Skeletal muscle tissue (tissue), 3 donors: ENCODE measurements at regions not wholly inside any gene's neighbourhood (a gene's known extent, or its start where the extent isn't known, plus 50 kb on each side); places are given as distances from the start of the nearest gene placed in this dataset.

Experiments
- H3K27ac ChIP-seq: one replicate; pipeline ENCODE4 v1.7.0; 2013; ENCODE audit warnings: mild to moderate bottlenecking, low read depth, low read length, inconsistent platforms
- H3K27me3 ChIP-seq, 3 donors: one replicate each; pipeline ENCODE4 v1.7.0; 2013; ENCODE audit warnings: low read length in 3 of 3; ENCODE audit not compliant: control insufficient read depth in 3 of 3, insufficient read depth in 3 of 3
- H3K36me3 ChIP-seq, 3 donors: one replicate each; pipeline ENCODE4 v1.7.0; 2013; ENCODE audit warnings: low read length in 3 of 3; ENCODE audit not compliant: control insufficient read depth in 3 of 3, insufficient read depth in 3 of 3
- H3K4me1 ChIP-seq, 3 donors: one replicate each; pipeline ENCODE4 v1.7.0; 2013; ENCODE audit warnings: low read length in 3 of 3, mild to moderate bottlenecking in 3 of 3; ENCODE audit not compliant: control insufficient read depth in 3 of 3, insufficient read depth in 3 of 3
- H3K4me3 ChIP-seq, 3 donors: one replicate each; pipeline ENCODE4 v1.7.0; 2013; ENCODE audit warnings: low read length in 3 of 3
- H3K9ac ChIP-seq, 3 donors: one replicate each; pipeline ENCODE4 v1.7.0; 2013; ENCODE audit warnings: low read length in 3 of 3, mild to moderate bottlenecking in 3 of 3, moderate library complexity in 2 of 3, low read depth in 1 of 3
- H3K9me3 ChIP-seq, 3 donors: one replicate each; pipeline ENCODE4 v1.7.0; 2013; ENCODE audit warnings: low read length in 3 of 3; ENCODE audit not compliant: control insufficient read depth in 3 of 3
- donor health status: Osteomylitis.

DNA sequence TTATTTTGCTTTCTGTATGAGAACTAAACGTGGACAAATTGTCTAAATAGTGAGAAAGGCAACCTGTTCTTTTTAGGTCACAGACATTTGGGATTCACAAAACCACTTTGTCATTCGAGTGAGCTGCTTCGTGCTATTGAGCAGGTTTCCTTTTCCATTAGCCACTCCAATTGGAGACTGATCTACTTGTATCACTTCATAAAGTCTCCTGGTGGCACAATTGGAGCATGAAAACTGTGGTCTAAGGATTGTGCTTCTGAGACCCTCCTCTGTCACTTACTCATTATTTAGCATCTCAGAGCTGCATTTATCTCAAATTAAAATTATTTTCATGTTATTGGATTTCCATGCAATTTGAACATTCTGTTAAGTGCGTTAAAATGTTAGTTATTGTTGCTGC lies 397.7 kb downstream of the TDRD3 start:
- no peaks in the 10 kb centered on the region for H3K36me3 ChIP-seq
- H3K4me3 ChIP-seq: no peak overlapping the region
- H3K27ac ChIP-seq: no peak overlapping the region
- H3K4me1 ChIP-seq: no peaks in the 10 kb centered on the region
- no peaks in the 10 kb centered on the region for H3K27me3 ChIP-seq
- H3K9me3 ChIP-seq: no peaks in the 10 kb centered on the region
- no peak overlapping the region for H3K9ac ChIP-seq

DNA sequence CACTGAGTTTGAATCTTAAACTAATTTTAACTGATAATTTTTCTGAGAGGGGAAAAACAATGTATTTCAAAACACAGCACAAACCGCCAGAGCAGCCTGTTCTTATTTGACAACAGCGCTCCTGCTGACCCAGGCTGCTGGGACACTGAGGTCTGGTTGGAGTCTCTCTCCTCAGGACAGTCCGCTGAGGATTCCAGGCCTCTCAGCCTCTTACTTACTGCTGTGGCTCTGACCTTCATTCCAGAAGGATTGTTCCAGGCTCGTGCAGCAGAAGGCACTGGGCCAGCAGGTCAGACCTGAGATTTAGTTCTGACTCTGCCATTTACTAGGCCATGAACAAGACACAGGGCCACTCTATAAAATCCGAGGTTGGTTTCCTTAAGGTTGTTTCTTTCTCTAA lies 393.6 kb downstream of the TDRD3 start:
- no peak overlapping the region for H3K4me3 ChIP-seq
- H3K9ac ChIP-seq: no peak overlapping the region
- no peaks in the 10 kb centered on the region for H3K36me3 ChIP-seq
- no peaks in the 10 kb centered on the region for H3K9me3 ChIP-seq
- H3K27me3 ChIP-seq: no peaks in the 10 kb centered on the region
- H3K27ac ChIP-seq: no peak overlapping the region
- H3K4me1 ChIP-seq: no peaks in the 10 kb centered on the region

DNA sequence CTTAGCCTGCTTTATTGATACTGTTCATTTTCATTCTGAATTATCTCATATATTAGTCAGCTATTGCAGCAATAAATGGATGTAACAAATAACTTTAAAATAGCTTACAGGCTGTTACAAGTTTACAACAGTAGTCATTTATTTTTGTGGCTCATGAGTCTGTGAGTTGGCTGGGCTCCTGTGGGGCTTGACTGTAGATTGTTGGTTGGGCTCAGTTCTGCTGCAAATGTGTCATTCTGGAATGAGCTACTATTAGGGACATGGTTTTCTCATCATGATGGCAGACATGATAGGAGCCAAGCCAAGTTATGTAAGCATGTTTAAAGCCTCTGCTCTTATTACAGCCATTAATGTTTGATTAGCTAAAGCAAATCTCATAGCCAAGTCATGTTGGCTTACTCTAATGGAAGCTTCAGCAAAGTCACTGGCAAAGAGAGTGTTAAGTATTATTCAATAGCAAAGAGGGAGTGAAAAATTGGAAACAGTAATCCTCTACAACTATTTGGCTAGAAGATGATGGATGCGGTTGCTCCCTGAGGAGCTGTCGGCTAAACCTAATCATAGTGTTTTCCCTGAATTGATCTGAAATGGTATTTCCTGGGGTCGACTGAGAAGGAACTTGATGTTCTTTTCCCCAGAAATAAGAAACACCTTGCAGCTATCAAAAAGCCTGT lies 391.3 kb downstream of the TDRD3 start:
- no peaks in the 10 kb centered on the region for H3K36me3 ChIP-seq
- no peak overlapping the region for H3K9ac ChIP-seq
- no peaks in the 10 kb centered on the region for H3K9me3 ChIP-seq

DNA sequence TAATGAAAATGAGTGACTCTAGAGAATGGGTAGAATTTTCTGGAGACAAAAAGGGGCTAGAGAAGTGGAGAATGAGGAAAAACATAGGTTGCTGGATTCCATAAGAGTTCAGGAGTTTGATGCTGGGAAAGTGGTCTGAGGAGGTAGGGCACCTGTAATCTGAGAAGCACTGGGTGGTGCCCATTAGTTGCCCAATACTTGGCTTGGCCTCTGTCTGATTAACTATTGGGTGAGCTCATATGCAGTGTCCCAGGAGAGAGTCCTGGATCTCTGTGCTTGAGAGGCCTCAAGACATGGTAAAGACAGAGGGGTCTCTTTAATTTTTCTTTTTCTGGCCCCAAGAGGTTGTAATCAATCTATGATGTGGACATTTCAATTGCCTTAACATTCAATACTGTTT lies 390.1 kb downstream of the TDRD3 start:
- Histone ChIP-seq H3K27ac (no peak overlapping the region), H3K27me3 (no peaks in the 10 kb centered on the region), H3K4me3 (no peak overlapping the region), H3K36me3 (no peaks in the 10 kb centered on the region), H3K9ac (no peak overlapping the region), H3K9me3 (no peaks in the 10 kb centered on the region), H3K4me1 (no peaks in the 10 kb centered on the region)

More for the DNA sequence above, 391.3 kb downstream of the TDRD3 start:
- Histone ChIP-seq H3K27ac (no peak overlapping the region), H3K4me1 (no peaks in the 10 kb centered on the region), H3K27me3 (no peaks in the 10 kb centered on the region), H3K4me3 (no peak overlapping the region)

DNA sequence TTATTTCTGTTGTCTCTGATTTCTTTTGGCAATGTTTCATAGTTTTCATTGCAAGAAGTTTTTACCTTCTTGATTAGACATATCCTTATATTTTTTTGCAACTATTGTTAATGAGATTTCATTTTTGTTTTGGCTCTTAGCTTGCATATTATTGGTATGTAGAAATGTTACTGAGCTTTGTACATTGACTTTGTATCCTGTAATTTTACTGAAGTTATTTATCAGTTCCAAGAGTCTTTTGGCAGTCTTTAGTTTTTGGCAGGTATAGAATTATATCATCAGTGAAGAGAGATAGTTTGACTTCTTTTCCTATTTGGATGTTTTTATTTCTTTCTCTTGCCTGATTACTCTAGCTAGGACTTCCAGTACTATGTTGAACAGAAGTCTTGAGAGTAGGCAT lies 375.7 kb downstream of the TDRD3 start:
- H3K36me3 ChIP-seq: no peaks in the 10 kb centered on the region
- no peaks in the 10 kb centered on the region for H3K9me3 ChIP-seq
- H3K27me3 ChIP-seq: no peaks in the 10 kb centered on the region
- H3K9ac ChIP-seq: no peak overlapping the region
- no peak overlapping the region for H3K4me3 ChIP-seq
- no peak overlapping the region for H3K27ac ChIP-seq
- no peaks in the 10 kb centered on the region for H3K4me1 ChIP-seq

DNA sequence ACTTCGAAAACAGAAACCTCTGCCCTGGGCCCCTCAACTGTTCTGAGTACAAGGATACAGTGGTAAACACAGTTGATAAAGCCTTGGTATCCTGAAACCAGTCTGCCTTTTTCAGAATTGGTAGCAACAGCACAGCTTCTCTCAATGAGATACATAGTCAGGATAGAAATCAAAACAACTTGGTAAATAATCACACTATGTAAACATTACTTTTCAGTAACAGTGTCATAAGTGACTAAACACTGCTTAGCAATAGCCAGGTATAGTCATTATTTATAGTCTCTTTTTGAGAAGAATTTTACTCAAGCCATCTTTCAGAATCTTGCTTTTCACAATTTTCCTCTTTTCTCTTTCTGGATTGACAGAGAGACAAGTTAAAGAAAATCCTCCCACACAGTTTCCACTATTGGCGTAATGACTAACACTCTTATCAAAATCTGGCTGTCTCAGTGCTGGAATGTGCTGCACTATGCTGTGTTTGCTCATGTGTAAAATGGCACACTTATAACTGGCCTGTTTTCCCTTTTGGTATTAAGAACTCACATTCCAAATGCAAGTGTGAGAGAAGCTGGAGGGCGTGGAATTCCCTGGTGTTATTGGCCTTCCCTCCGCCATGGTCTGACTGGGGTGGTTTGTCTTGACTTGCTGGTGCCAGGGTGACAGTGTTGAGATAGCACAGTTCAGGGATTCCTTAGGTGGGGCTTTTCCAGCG lies 368.8 kb downstream of the TDRD3 start:
- Histone ChIP-seq H3K9ac (no peak overlapping the region), H3K4me3 (no peak overlapping the region), H3K27me3 (no peaks in the 10 kb centered on the region), H3K36me3 (no peaks in the 10 kb centered on the region), H3K9me3 (no peaks in the 10 kb centered on the region), H3K27ac (no peak overlapping the region), H3K4me1 (no peaks in the 10 kb centered on the region)

DNA sequence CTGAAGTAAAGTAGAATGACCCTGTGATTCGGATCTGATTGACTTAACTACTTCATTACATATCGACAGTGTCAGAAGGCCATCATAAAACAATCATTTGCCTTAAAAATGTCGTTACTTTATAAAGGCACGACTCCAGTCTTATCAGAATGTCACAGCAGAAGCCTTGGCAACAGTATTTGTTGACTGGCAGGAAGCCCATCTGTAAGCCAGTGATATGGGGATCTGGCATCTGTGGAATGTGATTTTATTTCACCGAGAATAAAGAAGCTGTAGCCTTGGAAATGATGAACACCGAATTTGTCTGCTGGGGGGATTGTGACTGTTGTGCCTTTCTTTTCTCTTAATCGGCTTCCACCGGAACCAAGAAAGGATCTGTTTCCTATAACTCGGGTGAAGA lies 362.5 kb downstream of the TDRD3 start:
- no peaks in the 10 kb centered on the region for H3K27me3 ChIP-seq
- H3K36me3 ChIP-seq: no peaks in the 10 kb centered on the region
- H3K9ac ChIP-seq: no peak overlapping the region
- H3K4me3 ChIP-seq: no peak overlapping the region
- H3K9me3 ChIP-seq: no peaks in the 10 kb centered on the region
- no peaks in the 10 kb centered on the region for H3K4me1 ChIP-seq
- no peak overlapping the region for H3K27ac ChIP-seq

DNA sequence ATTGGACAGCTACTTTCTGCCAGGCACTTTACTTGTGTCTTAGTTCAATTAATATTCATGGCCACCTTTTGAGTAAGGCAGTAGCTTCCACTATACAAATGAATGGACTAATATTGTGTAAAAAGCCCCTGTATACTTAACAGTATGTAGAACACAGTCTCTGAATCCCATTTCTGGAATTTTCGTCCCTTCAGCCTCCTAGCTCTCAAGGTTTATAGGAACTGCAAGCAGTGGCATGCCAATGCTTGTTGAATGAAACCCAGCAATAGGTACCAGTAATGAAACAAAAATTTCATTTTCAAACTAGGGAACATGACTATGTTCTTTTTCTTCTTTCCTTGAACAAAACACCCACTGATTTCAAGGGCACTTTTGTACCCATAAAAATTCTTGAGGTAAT lies 361.6 kb downstream of the TDRD3 start:
- no peaks in the 10 kb centered on the region for H3K36me3 ChIP-seq
- no peaks in the 10 kb centered on the region for H3K27me3 ChIP-seq
- H3K4me3 ChIP-seq: no peak overlapping the region
- H3K27ac ChIP-seq: no peak overlapping the region
- H3K4me1 ChIP-seq: no peaks in the 10 kb centered on the region
- no peaks in the 10 kb centered on the region for H3K9me3 ChIP-seq
- H3K9ac ChIP-seq: no peak overlapping the region

DNA sequence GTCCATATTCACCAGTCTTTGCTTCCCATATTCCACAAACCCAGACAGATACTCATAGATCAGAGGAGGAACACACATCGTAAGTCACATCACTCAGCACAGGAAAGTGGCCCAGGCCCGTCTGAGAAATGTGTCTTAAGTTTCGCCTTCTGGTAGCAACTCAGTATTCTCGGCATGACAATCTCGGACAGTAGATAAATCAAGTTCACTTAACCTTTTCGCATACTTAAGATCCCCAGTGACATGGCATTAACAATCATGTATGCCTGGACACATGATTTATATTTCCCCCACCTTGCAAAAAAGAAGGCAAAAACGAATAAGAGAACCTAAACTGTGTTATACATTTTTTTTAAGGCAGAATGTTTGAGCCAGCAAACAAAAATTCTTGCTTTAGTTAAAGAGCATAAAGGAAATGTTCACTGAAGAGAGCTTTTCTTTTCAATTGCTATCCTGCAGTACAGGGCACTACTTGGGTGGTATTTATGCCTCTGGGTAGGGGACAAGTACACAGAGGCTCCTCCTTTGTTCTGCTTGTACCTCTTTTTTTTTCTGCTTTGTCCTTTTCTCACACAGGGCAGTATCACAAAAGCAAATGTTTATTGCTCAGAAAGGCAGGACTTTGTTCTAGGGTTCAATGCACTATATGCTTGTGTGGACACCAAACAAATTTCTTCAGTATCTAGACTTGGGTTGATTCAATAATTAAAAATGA lies 360.6 kb downstream of the TDRD3 start:
- no peaks in the 10 kb centered on the region for H3K4me1 ChIP-seq
- H3K9me3 ChIP-seq: no peaks in the 10 kb centered on the region
- no peaks in the 10 kb centered on the region for H3K36me3 ChIP-seq
- no peak overlapping the region for H3K27ac ChIP-seq
- no peaks in the 10 kb centered on the region for H3K27me3 ChIP-seq
- H3K4me3 ChIP-seq: no peak overlapping the region
- H3K9ac ChIP-seq: no peak overlapping the region

DNA sequence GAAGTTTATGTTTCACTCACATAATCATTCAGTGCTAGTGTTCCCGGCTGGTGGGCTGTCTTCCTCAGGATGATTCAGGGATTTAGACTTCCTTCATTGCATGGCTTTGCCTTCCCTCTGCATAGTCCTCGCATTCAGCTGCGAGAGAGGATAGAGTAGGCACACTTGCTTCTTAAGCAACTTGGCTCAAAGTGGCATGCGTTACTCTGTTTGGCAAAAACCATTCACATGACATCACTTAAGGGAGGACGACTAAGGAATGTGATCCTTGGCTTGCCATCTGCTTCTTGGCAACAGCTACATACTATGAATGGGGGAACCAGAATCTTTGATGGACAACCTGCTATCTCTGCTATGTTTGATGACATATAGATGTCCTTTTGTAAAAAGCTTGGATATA lies 359.3 kb downstream of the TDRD3 start:
- Histone ChIP-seq H3K27ac (no peak overlapping the region), H3K27me3 (no peaks in the 10 kb centered on the region), H3K4me1 (no peaks in the 10 kb centered on the region), H3K9ac (no peak overlapping the region), H3K9me3 (no peaks in the 10 kb centered on the region), H3K36me3 (no peaks in the 10 kb centered on the region), H3K4me3 (no peak overlapping the region)
